Esophagus muscularis mucosa (tissue), 4 donors: ENCODE measurements at regions not wholly inside any gene's neighbourhood (a gene's known extent, or its start where the extent isn't known, plus 50 kb on each side); places are given as distances from the start of the nearest gene placed in this dataset.

Experiments used
- DNase-seq: peaks from one replicate; pipeline ENCODE4 v3.0.0-alpha.2; 2017; ENCODE audit errors: extremely low spot score
- H3K27ac ChIP-seq, 4 donors: fragments of 200-600 bp; sonication (generic); replicated peaks in 1 of 4; 1 replicate in 3 of 4; 2 replicates in 1 of 4; pipeline ENCODE4 v1.5.1; 2016 to 2019; ENCODE audit warnings: mild to moderate bottlenecking in 1 of 4
- H3K27me3 ChIP-seq, 4 donors: fragments of 200-600 bp; sonication (generic); one replicate each; pipeline versions ENCODE4 v1.5.1 to v1.6.0; 2016 to 2019
- H3K36me3 ChIP-seq, 4 donors: fragments of 200-600 bp; sonication (generic); one replicate each; pipeline ENCODE4 v1.5.1; 2016 to 2019
- H3K4me1 ChIP-seq, 4 donors: fragments of 200-600 bp; sonication (generic); one replicate each; pipeline ENCODE4 v1.5.1; 2016 to 2019
- H3K4me3 ChIP-seq, 4 donors: fragments of 200-600 bp; sonication (generic); 1 replicate in 2 of 4; 2 replicates in 2 of 4; pipeline ENCODE4 v1.5.1; 2016 to 2019; ENCODE audit warnings: mild to moderate bottlenecking in 4 of 4, moderate library complexity in 1 of 4
- H3K9me3 ChIP-seq, 4 donors: fragments of 200-600 bp; sonication (generic); 1 replicate in 3 of 4; 2 replicates in 1 of 4; pipeline ENCODE4 v1.5.1; 2016 to 2019
- CTCF ChIP-seq, 3 experiments: fragments of 200-600 bp in 2 of 3; fragments of 450-650 bp in 1 of 3; sonication (generic) in 2 of 3; IDR thresholded peaks; one replicate each; pipeline ENCODE4 v1.5.1; 2017 to 2019; ENCODE audit warnings: antibody characterized with exemption in 3 of 3, mild to moderate bottlenecking in 2 of 3, moderate library complexity in 1 of 3
- EP300 ChIP-seq: sonication (generic); formaldehyde crosslinking; IDR thresholded peaks from one replicate; pipeline ENCODE4 v1.6.1; 2017; ENCODE audit warnings: antibody characterized with exemption
- POLR2A ChIP-seq: fragments of 450-650 bp; IDR thresholded peaks from one replicate; pipeline ENCODE4 v1.6.1; 2017; ENCODE audit warnings: antibody characterized with exemption, moderate library complexity, mild to moderate bottlenecking, low read depth
- POLR2AphosphoS5 ChIP-seq, 2 donors: sonication (generic); formaldehyde crosslinking; IDR thresholded peaks; one replicate each; pipeline ENCODE4 v1.6.1; 2017; ENCODE audit warnings: antibody characterized with exemption in 2 of 2
- WGBS: methylation state at CpG from one replicate; pipeline ENCODE4 v1.1.5; 2018; 5-methylcytosine and 5-hydroxymethylcytosine counted together
- intact Hi-C: fragments of 100-400 bp; cut with DNase I; formaldehyde crosslinking; loops from one replicate; pipeline ENCODE4 v1.15.1; 2023

GRCh38 chr5:154647761-154648145, 107.4 kb upstream of the LARP1 start:
- H3K9me3 ChIP-seq: no peaks in the 10 kb centered on the region
- H3K27ac ChIP-seq: no peak overlapping the region
- no peak for DNase-seq
- H3K4me1 ChIP-seq: peaks cover 9 to 14% (median 12%) of the 10 kb centered on the region in 4 donors
- H3K36me3 ChIP-seq: no peaks in the 10 kb centered on the region
- intact Hi-C loops: no loop called here
- no peak for TF ChIP-seq EP300
- TF ChIP-seq CTCF (IDR thresholded peaks at IDR 0.05): no peak
- no peak for TF ChIP-seq POLR2AphosphoS5 (IDR thresholded peaks at IDR 0.05)
- no peak for TF ChIP-seq POLR2A
- H3K4me3 ChIP-seq: peak overlapping the region; percentile 34 to 53 (median 40)
- 58% methylated on average over 6 of the region's 6 CpGs for WGBS
- peaks cover 0 to 12% (median 0%) of the 10 kb centered on the region in 4 donors for H3K27me3 ChIP-seq

- H3K4me1 ChIP-seq: peaks cover 9 to 14% (median 12%) of the 10 kb centered on the region in 4 donors
- H3K4me3 ChIP-seq: peak overlapping the region; percentile 34 to 53 (median 40)
- H3K27me3 ChIP-seq: peaks cover 0 to 12% (median 0%) of the 10 kb centered on the region in 4 donors
- intact Hi-C loops: no loop called here
- H3K36me3 ChIP-seq: no peaks in the 10 kb centered on the region
- no peak overlapping the region for H3K27ac ChIP-seq
- H3K9me3 ChIP-seq: no peaks in the 10 kb centered on the region
- WGBS: 38% methylated on average over 14 of the region's 36 CpGs
- TF ChIP-seq POLR2A: no peak
- TF ChIP-seq EP300: no peak
- TF ChIP-seq CTCF (IDR thresholded peaks at IDR 0.05): no peak
- no peak for TF ChIP-seq POLR2AphosphoS5 (IDR thresholded peaks at IDR 0.05)
- no peak for DNase-seq
These were observed 107.9 kb upstream of the LARP1 start for GRCh38 chr5:154647114-154647760.

- Histone ChIP-seq H3K4me1 (peaks cover 9 to 14% (median 12%) of the 10 kb centered on the region in 4 donors), H3K9me3 (no peaks in the 10 kb centered on the region), H3K36me3 (no peaks in the 10 kb centered on the region), H3K27ac (no peak overlapping the region), H3K4me3 (peak overlapping the region; percentile 34 to 53 (median 40)), H3K27me3 (peaks cover 0 to 12% (median 0%) of the 10 kb centered on the region in 4 donors)
- TF ChIP-seq POLR2AphosphoS5 (IDR thresholded peaks at IDR 0.05): no peak
- DNase-seq: no peak
- 58% methylated on average over 22 of the region's 24 CpGs for WGBS
- intact Hi-C loops: no loop called here
These were observed 108.4 kb upstream of the LARP1 start for GRCh38 chr5:154646745-154647113.

- no peak for TF ChIP-seq POLR2A
- TF ChIP-seq CTCF (IDR thresholded peaks at IDR 0.05): no peak
- TF ChIP-seq POLR2AphosphoS5 (IDR thresholded peaks at IDR 0.05): no peak
- TF ChIP-seq EP300: no peak
- Histone ChIP-seq H3K4me1 (peaks cover 9 to 14% (median 12%) of the 10 kb centered on the region in 4 donors), H3K36me3 (no peaks in the 10 kb centered on the region), H3K9me3 (no peaks in the 10 kb centered on the region), H3K4me3 (no peak overlapping the region), H3K27me3 (peaks cover 0 to 12% (median 0%) of the 10 kb centered on the region in 4 donors), H3K27ac (no peak overlapping the region)
- no peak for DNase-seq
- WGBS: 88% methylated on average over 5 of the region's 5 CpGs
- intact Hi-C loops: no loop called here
These were observed 110.3 kb upstream of the LARP1 start for GRCh38 chr5:154644745-154645411.

- H3K4me3 ChIP-seq: no peak overlapping the region
- DNase-seq: no peak
- no peaks in the 10 kb centered on the region for H3K36me3 ChIP-seq
- no peak overlapping the region for H3K27ac ChIP-seq
- H3K9me3 ChIP-seq: no peaks in the 10 kb centered on the region
- H3K27me3 ChIP-seq: peaks cover 0 to 12% (median 0%) of the 10 kb centered on the region in 4 donors
- 77% methylated on average over 12 of the region's 12 CpGs for WGBS
- H3K4me1 ChIP-seq: peaks cover 9 to 12% (median 11%) of the 10 kb centered on the region in 4 donors
- TF ChIP-seq EP300 (no peak), POLR2A (no peak), POLR2AphosphoS5 (IDR thresholded peaks at IDR 0.05) (no peak), CTCF (IDR thresholded peaks at IDR 0.05) (peak in 1 of 3 experiments; percentile 64)
- intact Hi-C loops: no loop called here
These were observed 112.5 kb upstream of the LARP1 start for GRCh38 chr5:154642499-154643245.
